Spleen (tissue), 7 donors: ENCODE measurements at regions not wholly inside any gene's neighbourhood (a gene's known extent, or its start where the extent isn't known, plus 50 kb on each side); places are given as distances from the start of the nearest gene placed in this dataset.

Experiments used
- POLR2A ChIP-seq, 3 donors: fragments of 450-650 bp; IDR thresholded peaks; one replicate each; pipeline ENCODE4 v1.5.1; 2017; ENCODE audit warnings: antibody characterized with exemption in 3 of 3, mild to moderate bottlenecking in 1 of 3
- POLR2AphosphoS5 ChIP-seq, 3 donors: sonication (generic); formaldehyde crosslinking; IDR thresholded peaks; one replicate each; pipeline ENCODE4 v1.5.1; 2017; ENCODE audit warnings: antibody characterized with exemption in 3 of 3
- TF ChIP-seq, protein P1 (sequence below), 11 experiments: fragments of 200-600 bp in 7 of 11; fragments of 450-650 bp in 4 of 11; sonication (generic) in 4 of 11; IDR thresholded peaks in 8 of 11; conservative IDR thresholded peaks in 3 of 11; 1 replicate in 7 of 11; 2 replicates in 4 of 11; pipeline versions ENCODE4 v1.4.0 to v1.8.0; 2016 to 2021; ENCODE audit warnings: antibody characterized with exemption in 11 of 11, inconsistent platforms in 4 of 11, mild to moderate bottlenecking in 1 of 11
- donor health status: DM: no; HTN: no; CAD: no; lungs with moderate emphysema.
- donor health status: DM: no; HTN: no; CAD: no.
- donor health status: DM: no; HTN: no; CAD: no.

DNA sequence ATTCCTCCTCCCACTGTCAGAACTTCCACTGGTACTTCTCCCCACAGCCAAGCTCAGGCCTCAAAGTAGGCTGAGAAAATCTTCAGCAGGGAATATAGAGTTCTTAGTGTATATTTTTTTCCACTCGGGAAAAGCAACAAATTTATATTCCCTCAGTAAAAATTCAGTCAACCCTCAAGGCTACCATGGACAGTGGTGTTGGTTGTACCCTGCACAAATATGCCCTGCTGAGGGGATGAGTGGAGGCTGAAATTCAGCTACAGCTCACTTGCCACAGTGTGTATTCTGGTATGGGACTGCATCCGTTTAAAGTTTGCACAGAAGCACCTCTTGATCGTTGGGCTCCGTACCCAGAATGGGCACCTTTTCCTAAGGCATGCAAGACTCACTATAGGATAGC lies 90.8 kb upstream of the LGALSL start:
- TF ChIP-seq, protein P1, sequence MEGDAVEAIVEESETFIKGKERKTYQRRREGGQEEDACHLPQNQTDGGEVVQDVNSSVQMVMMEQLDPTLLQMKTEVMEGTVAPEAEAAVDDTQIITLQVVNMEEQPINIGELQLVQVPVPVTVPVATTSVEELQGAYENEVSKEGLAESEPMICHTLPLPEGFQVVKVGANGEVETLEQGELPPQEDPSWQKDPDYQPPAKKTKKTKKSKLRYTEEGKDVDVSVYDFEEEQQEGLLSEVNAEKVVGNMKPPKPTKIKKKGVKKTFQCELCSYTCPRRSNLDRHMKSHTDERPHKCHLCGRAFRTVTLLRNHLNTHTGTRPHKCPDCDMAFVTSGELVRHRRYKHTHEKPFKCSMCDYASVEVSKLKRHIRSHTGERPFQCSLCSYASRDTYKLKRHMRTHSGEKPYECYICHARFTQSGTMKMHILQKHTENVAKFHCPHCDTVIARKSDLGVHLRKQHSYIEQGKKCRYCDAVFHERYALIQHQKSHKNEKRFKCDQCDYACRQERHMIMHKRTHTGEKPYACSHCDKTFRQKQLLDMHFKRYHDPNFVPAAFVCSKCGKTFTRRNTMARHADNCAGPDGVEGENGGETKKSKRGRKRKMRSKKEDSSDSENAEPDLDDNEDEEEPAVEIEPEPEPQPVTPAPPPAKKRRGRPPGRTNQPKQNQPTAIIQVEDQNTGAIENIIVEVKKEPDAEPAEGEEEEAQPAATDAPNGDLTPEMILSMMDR (IDR thresholded peaks at IDR 0.05 in 8 of 11, conservative IDR thresholded peaks at IDR 0.05 in 3 of 11), result no peak
- TF ChIP-seq POLR2A (IDR thresholded peaks at IDR 0.05) (no peak), POLR2AphosphoS5 (IDR thresholded peaks at IDR 0.05) (no peak)
